Mucosa of rectum (tissue), 2 donors: ENCODE measurements at regions not wholly inside any gene's neighbourhood (a gene's known extent, or its start where the extent isn't known, plus 50 kb on each side); places are given as distances from the start of the nearest gene placed in this dataset.

Experiments used
- H3K27ac ChIP-seq, 2 donors: one replicate each; pipeline ENCODE4 v1.7.0; 2013; ENCODE audit warnings: inconsistent platforms in 2 of 2, low read depth in 2 of 2, low read length in 2 of 2
- H3K27me3 ChIP-seq, 2 donors: one replicate each; pipeline ENCODE4 v1.7.0; 2013; ENCODE audit warnings: low read length in 2 of 2; ENCODE audit not compliant: control insufficient read depth in 2 of 2, insufficient read depth in 2 of 2
- H3K36me3 ChIP-seq, 2 donors: one replicate each; pipeline ENCODE4 v1.7.0; 2013; ENCODE audit warnings: low read length in 2 of 2; ENCODE audit not compliant: control insufficient read depth in 2 of 2, insufficient read depth in 2 of 2
- H3K4me1 ChIP-seq, 2 donors: one replicate each; pipeline ENCODE4 v1.7.0; 2013; ENCODE audit warnings: low read length in 2 of 2, mild to moderate bottlenecking in 1 of 2; ENCODE audit not compliant: control insufficient read depth in 2 of 2, insufficient read depth in 2 of 2
- H3K4me3 ChIP-seq, 2 donors: one replicate each; pipeline ENCODE4 v1.7.0; 2013; ENCODE audit warnings: low read length in 2 of 2
- H3K9ac ChIP-seq, 2 donors: one replicate each; pipeline ENCODE4 v1.7.0; 2013; ENCODE audit warnings: low read length in 2 of 2, low read depth in 1 of 2, mild to moderate bottlenecking in 1 of 2
- H3K9me3 ChIP-seq, 2 donors: one replicate each; pipeline ENCODE4 v1.7.0; 2013; ENCODE audit warnings: low read length in 2 of 2; ENCODE audit not compliant: control insufficient read depth in 2 of 2
- donor health status: healthy.
- donor health status: Normal muscosa, but diverticular disease.

DNA sequence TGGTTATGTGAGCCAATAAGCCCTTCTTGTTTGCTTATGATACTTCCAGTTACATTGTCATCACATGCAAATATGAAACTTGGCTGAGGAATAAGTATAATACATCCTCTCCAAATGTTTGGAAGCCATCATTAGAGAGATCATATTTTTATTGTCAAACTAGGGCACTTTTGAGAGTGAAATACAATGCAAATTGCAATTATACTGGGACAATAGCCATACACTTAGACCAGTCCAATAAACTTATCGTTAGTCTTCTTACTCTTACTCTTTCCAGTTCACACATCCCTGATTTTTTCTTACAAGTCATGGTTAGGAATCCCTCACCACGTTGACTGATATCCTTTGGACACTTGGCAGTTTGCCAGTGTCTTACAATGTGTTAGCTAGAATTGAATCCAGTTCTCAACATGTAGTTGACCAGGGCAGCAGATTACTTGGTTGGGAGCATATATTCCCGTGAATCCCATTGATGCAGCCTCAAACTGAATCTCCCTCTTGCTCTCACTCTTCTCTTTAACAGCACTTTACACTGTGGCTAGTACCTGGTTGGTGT lies 519.7 kb upstream of the ID4 start:
- Histone ChIP-seq H3K36me3 (no peaks in the 10 kb centered on the region), H3K27me3 (no peaks in the 10 kb centered on the region), H3K9me3 (no peaks in the 10 kb centered on the region), H3K4me3 (no peak overlapping the region), H3K9ac (no peak overlapping the region), H3K4me1 (no peaks in the 10 kb centered on the region), H3K27ac (no peak overlapping the region)

DNA sequence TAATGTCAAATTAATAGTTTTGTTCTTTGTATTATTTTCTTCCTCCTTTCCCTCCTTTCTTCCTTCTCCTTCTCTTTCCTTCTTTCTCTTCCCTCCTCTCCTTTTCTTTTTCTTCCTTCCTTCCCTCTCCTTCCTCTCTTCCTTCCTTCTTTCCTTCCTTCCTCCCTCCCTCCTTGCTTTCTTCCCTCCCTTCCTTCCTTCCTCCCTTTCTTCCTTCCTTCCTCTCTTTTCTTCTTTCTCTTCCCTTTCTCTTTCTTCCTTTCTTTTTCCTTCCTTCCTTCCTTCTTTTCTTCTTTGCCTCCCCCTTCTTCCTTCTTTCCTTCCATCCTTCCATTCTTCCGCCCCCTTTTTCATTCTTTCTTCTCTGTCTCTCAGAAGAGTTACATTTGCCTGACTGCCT lies 518.2 kb upstream of the ID4 start:
- Histone ChIP-seq H3K9ac (no peak overlapping the region), H3K27ac (no peak overlapping the region), H3K36me3 (no peaks in the 10 kb centered on the region)

GRCh38 chr6:19320111-19320581 lies 517.0 kb upstream of the ID4 start:
- no peak overlapping the region for H3K4me3 ChIP-seq
- H3K4me1 ChIP-seq: no peaks in the 10 kb centered on the region
- H3K27me3 ChIP-seq: no peaks in the 10 kb centered on the region
- H3K9me3 ChIP-seq: no peaks in the 10 kb centered on the region
- H3K36me3 ChIP-seq: no peaks in the 10 kb centered on the region
- no peak overlapping the region for H3K27ac ChIP-seq
- no peak overlapping the region for H3K9ac ChIP-seq

More for the DNA sequence above, 518.2 kb upstream of the ID4 start:
- no peaks in the 10 kb centered on the region for H3K9me3 ChIP-seq
- H3K4me3 ChIP-seq: no peak overlapping the region
- no peaks in the 10 kb centered on the region for H3K27me3 ChIP-seq
- H3K4me1 ChIP-seq: no peaks in the 10 kb centered on the region

DNA sequence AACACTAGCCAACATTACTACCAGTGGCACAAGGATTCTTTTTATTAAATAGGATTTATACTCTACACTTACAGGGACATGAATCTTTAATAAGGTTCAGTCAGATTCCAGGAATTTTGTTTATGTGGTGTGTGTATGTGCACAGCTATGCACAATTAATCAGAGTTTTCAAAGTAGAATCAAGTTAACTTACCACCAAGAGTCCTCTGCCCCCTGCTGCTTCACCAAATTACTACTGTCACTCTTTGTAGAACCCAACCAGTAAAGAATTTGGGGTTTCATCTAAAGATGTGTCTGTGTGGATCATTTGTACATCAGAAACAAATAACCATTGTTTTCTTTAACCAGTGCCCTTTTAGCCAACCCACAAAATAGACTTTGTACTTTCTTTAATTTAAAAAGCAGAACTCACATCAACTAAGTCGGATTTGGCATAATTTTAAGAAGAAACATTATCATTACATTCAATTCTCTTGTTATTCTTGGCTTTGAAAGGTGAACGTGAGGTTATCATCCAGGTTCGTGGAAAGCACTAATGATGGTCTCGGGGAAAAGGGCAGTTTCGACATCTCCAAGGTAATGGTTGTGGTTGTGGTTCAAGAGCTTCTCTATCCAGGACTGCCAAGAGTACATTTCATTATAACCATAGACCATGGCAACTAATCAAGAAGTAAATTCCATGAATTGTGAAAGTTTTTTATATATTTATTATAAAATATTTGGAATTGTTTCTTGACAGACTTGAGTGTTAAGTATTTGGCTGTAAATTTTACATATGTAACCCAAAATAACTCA lies 514.3 kb upstream of the ID4 start:
- Histone ChIP-seq H3K4me1 (no peaks in the 10 kb centered on the region), H3K9ac (no peak overlapping the region), H3K27ac (no peak overlapping the region), H3K36me3 (no peaks in the 10 kb centered on the region), H3K4me3 (no peak overlapping the region), H3K9me3 (no peaks in the 10 kb centered on the region), H3K27me3 (peaks cover 0 to 4% of the 10 kb centered on the region in 2 donors)

- Histone ChIP-seq H3K4me3 (no peak overlapping the region), H3K36me3 (no peaks in the 10 kb centered on the region), H3K9ac (no peak overlapping the region), H3K27ac (no peak overlapping the region), H3K4me1 (no peaks in the 10 kb centered on the region), H3K27me3 (peaks cover 0 to 4% of the 10 kb centered on the region in 2 donors), H3K9me3 (no peaks in the 10 kb centered on the region)
Observed at GRCh38 chr6:19324376-19324775, 512.8 kb upstream of the ID4 start.

DNA sequence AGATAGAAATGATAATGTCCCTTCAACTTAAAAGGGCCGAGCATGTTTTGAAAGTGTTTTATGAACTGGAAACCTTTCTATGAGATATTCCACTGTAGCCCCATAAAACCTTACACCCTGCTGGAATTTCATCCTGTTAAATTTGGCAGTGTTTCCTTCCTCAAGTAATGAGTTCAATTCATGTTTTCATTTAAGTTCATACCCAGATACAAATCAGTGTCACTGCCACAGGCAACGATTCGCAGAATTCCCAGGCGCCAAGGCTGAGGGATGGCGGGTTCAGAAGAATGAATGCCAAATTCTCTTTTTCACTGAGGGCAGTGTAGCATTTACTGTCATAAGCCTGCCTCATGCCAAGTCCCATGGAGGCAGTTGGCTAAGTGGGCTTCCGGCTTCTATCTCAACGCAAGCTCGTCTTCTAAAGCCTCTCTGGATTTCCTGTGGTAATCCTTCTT lies 511.8 kb upstream of the ID4 start:
- Histone ChIP-seq H3K36me3 (no peaks in the 10 kb centered on the region), H3K27me3 (peaks cover 0 to 4% of the 10 kb centered on the region in 2 donors), H3K4me1 (no peaks in the 10 kb centered on the region), H3K4me3 (no peak overlapping the region), H3K9me3 (no peaks in the 10 kb centered on the region), H3K9ac (no peak overlapping the region), H3K27ac (no peak overlapping the region)

DNA sequence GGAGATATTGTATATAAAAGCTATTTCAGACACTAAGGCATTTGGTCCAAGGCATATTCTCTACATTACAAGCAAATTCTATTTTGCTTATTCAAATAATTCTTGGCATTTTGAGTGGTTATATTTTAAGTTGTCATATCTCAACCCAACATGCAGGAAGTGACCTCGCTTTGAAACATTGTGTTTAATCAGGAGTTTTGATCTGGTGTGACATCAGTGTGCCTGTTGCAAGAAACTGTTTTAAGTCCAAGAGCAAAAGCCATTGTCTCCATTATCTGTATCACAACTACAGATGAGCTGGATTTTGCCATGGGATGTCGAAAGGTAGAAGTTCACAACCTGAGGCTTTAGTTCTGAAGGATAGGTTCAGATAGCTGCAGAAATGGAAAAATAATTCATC lies 509.9 kb upstream of the ID4 start:
- H3K27me3 ChIP-seq: peaks cover 0 to 4% of the 10 kb centered on the region in 2 donors
- no peak overlapping the region for H3K9ac ChIP-seq
- no peaks in the 10 kb centered on the region for H3K36me3 ChIP-seq
- no peaks in the 10 kb centered on the region for H3K4me1 ChIP-seq
- H3K27ac ChIP-seq: no peak overlapping the region
- H3K9me3 ChIP-seq: no peaks in the 10 kb centered on the region
- no peak overlapping the region for H3K4me3 ChIP-seq

GRCh38 chr6:19327661-19328060 lies 509.5 kb upstream of the ID4 start:
- Histone ChIP-seq H3K27ac (no peak overlapping the region), H3K9ac (no peak overlapping the region), H3K9me3 (no peaks in the 10 kb centered on the region), H3K4me1 (no peaks in the 10 kb centered on the region), H3K27me3 (peaks cover 0 to 4% of the 10 kb centered on the region in 2 donors), H3K4me3 (no peak overlapping the region), H3K36me3 (no peaks in the 10 kb centered on the region)

DNA sequence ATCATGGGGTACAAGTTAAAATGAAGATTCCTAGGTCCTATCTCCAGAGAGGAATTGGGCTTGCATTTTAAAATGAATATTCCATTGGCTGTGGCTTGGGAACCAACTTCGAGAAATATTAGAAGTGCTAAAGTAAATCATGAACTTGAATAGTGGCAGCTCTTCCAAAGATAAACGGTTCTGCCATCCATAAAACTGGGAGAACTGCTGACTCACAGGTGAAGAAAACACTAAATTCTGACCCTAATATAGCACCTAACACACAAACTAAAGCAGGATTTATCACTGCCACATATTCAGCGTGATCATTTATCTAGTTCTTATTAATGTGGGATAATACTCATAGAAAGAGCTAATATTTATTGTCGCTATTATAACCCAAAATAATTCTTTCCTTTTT lies 508.1 kb upstream of the ID4 start:
- Histone ChIP-seq H3K36me3 (no peaks in the 10 kb centered on the region), H3K4me1 (no peaks in the 10 kb centered on the region), H3K27ac (no peak overlapping the region), H3K4me3 (no peak overlapping the region), H3K27me3 (peaks cover 0 to 4% of the 10 kb centered on the region in 2 donors), H3K9me3 (no peaks in the 10 kb centered on the region), H3K9ac (no peak overlapping the region)

DNA sequence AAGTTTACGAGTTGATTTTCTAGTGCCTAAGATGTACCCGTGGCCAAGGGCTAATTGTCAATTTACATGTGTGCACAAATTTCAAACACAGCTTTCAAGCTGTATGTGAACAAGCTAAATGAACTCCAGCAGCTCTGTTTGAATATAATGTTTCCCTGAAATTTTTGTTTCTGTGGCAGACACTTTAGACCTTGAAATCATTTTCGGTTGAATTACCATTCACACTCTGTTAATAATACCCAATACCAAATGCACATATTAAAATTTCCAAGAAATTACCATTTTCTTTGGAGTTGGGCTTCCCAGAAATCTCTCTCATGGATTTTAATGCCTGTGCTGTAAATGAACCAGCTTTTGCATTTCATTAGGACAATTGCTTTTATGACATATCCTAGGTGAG lies 506.1 kb upstream of the ID4 start:
- Histone ChIP-seq H3K9ac (no peak overlapping the region), H3K36me3 (no peaks in the 10 kb centered on the region), H3K9me3 (no peaks in the 10 kb centered on the region), H3K4me3 (no peak overlapping the region), H3K4me1 (no peaks in the 10 kb centered on the region), H3K27ac (no peak overlapping the region), H3K27me3 (peaks cover 0 to 4% of the 10 kb centered on the region in 2 donors)
